ENCODE measurements at regions not wholly inside any gene's neighbourhood (a gene's known extent, or its start where the extent isn't known, plus 50 kb on each side); places are given as distances from the start of the nearest gene placed in this dataset.
"Not testable (repeated sequence)": the region's sequence is repeated elsewhere in the genome, so short reads cannot be mapped to it uniquely, and the experiment has no call there.

DNA sequence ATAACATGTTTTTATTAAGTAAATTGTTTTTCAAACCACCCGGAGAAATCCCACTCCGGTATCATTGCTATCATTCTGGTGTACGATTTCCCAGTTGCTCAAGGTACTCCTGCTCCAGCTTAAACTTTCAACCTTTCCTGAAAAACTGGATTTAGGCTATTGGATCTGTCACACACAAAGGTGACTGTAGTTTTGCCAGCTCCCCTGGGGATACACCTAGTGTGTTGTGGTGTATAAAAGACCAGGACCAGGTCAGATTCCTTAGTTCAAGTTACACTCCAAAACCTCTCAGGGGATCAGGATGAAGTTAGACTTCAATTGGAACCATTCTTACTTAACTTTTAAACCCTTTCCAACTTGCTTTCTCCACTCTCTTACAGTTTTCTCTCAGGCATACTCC is 303.9 kb downstream of the NOVA1 start:
- DNase-seq: no peak

DNA sequence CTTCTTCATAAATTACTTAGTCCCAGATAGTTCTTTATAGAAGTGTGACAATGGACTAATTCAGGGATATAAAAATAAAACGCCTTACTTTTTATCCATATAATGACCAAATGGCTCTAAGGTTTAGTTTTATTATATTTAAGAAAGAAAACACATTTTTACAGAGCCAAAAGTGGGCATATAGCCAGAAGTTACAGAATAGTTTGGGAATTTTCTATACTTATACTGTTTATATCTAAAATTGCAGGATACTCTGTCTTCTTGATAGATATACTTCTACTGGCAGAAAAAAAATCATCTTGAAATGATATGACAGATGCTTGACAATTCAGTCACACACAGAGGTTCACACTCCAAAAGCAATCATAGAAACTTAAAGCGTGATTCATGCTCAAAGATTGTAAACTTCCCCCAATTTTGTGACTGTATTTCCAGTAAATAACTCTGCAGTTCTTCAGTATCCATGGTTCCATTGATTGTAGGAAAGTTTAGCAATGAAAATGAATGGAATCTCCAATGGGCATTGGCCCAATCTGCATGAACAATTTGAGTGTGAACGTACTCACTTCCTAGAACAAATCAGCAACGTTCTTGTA is 307.8 kb downstream of the NOVA1 start:
- peak; percentile 88 for DNase-seq

DNA sequence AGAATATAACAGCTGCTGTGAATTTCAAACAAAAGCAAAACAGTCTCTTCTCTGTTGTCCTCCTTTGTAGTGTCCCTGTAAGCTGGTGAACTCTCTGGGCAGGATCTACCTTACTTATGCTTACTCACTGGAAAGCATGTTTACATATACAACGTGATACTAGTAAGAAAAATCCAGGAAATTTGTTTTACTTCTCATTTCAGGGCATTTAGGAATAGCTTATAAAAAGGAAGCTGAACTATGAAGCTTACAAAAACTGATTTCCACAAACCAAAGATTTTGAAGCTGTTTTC is 311.0 kb downstream of the NOVA1 start:
- DNase-seq: no peak

DNA sequence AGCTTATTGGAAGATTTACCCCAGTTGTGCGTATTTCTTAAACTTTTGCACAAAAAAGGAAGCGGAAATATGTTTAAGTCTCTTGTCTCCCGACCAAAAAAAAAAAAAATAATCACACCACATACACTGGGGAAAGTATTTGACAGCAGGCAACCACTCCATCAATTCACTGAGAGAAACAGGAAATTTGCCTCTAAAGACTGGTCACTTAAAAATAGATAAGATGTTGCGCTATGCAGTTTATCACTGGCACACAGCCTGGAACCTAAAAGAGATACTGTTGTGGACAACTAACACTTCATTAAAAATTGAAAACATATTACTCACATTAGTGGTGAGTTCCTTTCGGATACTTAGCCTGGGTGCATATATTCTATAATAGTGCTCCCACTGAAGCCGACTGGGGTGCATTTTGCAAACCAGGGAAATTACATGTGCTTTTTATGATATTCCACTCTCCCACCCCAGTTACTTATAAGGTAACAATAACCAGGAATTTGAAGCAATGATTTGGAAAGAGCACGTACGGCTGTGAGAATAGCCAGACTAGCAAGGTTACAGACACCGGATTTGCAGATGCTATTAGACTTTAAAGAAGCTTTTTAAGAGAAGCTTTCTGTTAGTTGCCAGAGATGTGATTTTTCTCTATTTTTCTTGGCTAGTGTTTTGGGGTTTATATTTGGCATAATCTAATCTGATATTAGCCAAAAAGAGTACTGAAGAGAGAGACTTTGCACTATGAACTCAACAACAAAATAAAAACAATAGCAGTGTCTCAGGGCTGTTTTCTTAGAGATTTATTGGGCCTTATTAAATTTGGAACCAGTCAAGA is 311.5 kb downstream of the NOVA1 start:
- peak; percentile 64 for DNase-seq

DNA sequence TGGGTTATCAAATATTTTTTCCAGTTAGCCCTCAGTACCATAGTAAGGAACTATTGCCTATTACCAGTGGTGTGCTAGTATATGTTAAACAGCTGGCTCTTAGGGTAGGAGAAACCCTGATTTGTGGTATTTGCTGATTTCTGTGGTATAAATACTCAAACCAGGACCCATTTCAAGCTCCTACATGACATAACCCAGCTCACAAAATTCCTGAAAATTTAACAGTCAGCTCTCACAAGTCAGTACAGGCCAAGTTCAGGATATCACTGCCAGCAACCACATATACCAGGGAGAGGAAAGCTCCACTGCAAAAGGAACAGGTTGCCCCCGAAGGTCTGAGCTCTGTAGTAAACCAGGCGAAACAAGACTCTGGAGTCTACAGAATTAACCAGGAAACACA is 315.3 kb downstream of the NOVA1 start:
- no peak for DNase-seq

DNA sequence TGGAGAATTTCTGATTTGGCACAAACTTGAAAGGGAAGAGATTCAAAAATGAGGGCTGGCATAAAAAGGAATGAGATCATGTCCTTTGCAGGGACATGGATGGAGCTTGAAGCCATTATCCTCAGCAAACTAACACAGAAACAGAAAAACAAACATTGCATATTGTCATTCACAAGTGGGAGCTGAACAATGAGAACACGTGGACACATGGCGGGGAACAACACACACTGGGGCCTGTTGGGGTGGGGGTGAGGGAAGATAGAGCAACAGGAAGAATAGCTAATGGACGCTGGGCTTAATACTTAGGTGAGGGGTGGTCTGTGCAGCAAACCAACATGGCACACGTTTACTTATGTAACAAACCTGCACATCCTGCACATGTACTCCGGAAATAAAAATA is 315.8 kb downstream of the NOVA1 start:
- DNase-seq: not testable (repeated sequence)

DNA sequence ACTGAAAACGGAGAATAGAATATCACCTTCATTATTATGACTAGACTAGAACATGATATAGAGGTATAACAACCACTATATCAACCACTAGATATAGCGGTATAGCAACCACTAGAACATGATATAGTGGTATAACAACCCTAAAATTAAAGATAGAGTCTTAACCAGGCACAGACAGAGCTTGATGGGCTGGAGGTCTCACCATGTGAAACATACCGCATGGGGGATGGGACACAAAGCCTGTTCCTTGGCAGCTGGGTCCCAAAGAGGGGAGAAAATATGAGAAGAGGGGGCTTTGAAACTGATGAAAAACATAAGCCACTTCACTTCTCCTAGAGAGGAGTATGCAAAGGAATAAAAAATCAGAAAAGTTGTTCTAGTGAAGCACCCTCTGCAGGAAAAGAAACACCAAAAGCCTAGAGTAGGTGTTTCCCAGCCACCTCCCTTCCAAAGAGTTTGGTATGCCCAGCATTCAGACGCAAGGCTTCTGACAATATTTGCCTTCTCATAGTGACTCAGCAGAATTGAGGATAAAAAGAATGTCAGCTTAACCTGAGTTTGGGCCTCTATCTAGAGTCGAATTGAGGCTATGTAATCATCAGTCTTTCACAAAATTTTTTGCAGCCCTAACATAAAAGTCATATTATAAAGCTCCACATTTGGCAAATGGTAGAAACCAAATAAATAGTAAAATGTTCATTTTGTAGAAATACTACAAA is 316.4 kb downstream of the NOVA1 start:
- DNase-seq: peak; percentile 85

DNA sequence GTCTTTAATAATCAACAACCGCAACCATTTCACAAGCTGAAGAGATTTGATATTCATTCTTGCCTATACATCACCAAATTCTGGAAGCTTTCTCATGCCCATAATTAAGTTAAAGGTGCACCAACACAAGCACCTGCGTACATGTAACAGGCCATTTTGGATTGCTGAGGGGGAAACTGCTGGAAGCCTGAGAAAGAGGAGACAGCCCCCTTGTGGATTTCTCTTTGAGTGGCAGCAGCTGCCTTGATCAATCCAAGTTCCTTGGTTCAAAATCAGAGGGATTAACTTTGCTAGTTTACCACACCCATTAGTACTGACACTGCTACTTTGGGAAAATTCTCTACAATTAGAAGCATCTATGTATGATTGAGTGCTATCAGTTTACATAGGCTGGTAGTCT is 321.1 kb downstream of the NOVA1 start:
- no peak for DNase-seq

DNA sequence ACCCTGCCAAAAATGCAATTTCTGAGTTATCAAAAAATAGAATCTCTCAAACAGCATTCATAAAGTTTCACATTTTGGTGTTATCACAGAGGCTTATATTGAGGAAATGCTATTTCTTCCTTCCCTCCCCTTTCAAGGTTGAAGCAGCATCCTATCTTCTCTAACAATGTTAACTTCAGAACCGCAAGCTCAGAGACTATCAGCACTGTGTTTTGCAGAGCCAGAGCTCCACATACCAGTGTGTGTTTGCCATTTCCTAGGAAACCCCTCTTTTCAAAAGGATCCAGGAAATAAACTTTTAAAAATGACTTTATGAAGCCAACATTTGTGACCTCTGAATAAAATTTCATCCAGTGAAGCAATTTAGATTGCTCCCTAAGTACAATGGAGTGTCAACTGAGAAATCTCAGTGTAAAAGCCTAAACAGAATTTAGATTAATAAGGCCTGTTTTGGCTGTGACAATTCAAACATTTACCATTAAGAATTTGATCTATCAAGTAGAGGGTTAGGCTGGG is 332.6 kb downstream of the NOVA1 start:
- DNase-seq: no peak

DNA sequence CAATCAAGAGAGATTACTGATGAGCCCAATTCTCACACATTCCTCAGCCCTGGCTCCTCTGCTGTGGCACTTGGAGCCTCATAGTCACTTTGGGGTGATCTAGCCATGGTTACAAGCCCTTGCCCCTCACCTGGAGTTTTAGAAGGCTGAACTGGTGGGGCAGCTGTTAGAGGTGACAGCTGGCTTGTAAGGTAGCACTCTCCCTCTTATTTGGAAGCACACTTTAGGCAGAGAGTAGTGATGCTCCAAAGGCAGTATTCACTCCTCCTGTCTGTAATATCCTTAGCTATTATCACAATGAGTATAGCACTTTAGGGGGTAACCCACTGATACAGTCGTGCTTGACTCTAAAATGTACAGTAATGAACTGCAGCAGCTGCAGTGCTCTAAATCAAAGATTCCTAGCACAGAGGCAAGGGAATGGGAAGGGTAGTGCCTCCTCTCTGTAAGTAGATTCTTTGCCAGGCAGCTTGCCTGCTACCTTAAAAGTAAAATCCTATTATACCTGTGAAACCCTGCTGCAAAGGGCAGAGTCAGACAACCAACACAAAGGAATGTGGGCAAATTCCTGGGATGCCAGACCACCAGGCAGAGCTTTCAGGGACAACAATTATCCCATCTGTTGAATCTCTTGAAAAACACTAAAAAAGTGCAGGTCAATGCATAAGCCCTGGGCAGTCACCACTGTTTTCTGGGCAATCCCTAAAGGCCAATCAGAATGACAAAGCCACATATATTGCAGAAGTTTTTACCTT is 336.3 kb downstream of the NOVA1 start:
- no peak for DNase-seq

DNA sequence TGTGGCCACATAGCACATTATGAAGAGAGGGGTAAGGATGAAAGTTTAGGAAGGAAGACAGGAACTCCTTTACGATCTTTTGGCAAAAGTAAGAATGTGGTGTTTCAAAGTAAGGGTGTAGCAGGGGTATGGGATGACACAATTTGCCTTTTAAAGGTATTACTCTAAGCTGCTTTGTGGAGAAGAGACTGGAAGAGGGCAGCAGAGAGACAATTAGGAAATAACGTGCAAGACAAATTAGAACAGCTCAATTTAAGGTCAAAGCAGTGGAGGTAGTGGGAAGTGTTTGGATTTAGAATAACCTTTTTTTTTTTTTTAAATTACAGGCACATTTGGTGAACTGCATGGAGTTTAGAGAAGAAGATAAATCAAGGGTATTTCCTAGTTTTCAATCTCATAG is 342.6 kb downstream of the NOVA1 start:
- peak; percentile 16 for DNase-seq

DNA sequence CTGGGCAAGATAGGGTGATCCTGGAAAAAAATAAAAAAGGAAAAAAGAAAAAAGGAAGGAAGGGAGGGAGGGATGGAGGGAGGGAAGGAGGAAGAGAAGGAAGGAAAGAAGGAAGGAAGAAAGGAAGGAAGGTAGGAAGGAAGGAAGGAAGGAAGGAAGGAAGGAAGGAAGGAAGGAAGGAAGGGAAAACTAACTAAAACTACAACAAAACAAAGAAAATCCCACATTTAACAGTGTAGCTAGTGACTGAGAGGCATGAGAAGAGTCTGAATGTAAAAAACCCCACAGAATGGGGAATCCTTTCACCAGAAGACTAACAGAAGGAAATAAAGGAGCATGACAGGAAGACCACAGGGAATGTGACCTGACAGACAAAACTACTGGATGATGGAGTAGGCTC is 345.7 kb downstream of the NOVA1 start:
- DNase-seq: no peak

DNA sequence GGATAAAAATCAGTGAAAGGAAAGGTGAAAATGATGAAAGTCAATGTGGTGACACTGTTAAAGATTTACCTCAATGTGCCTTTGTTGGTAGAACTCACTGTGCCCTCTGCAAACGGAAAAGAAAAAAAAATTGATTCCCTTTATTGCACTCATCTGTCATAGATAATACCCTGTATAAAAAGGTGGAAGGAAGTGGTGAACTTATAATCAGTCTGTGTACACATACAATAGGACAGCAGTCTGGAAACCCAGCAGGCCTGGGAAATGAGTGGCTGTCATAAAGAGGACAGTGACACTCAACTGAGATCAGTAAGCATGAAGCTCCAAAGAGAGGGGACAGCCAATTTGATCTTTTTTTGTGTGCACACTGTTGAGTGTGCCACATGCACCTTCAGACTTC is 364.7 kb downstream of the NOVA1 start:
- DNase-seq: no peak

DNA sequence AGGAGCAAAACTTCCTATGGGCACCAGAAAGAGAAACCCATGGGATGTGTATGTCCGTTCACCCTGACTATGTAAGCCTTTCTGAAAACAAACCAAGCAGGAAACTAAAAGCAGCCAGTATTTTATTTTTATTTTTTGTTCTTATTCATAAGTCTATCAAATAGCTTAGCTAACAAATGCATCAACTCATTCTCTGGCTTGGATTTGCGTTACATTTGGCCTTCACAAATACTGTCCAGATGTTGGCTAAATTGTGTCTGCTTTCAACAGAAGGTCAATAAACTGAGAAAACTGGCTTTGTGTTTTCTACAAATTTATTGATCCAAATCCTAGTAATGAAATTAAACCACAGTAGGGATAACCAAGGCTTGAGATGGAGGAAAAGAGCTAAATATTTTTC is 379.0 kb downstream of the NOVA1 start:
- DNase-seq: no peak

DNA sequence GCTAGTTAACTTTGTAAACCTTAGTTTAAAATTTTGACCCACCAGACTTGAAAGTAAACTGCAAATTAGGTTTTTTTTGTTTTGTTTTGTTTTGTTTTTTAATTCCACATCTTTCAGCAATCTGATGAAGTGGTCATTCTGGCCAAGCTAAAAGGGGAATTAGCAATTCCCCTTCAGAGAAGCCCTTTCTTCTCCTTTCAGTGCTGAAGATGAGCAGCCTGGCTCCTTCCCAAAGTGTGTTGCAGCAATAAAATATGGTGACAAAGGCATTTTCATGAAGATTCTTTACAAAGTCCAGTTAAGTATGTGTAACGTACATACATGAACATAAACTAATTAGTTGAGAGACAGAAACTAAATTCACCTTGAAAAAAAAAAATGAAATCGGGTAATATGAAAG is 380.1 kb downstream of the NOVA1 start:
- DNase-seq: no peak

DNA sequence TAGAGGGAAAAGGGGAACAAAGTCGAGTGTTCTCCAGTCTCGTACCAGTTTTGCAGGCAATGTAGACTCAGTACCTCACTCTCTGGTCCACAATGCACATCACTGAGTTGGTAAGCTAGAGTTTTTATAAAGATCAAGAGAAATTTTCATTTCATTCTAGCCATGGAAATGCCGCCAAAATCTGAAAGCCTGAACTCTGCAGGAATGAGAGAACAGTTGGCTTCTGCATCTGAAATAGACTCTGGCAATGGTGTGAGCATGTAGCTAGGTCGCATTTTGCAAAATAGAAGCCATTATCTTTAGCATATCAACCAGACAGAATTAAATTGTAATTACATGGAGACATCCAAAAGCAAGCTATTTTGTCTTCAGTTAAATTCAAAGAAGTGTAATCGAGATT is 381.0 kb downstream of the NOVA1 start:
- no peak for DNase-seq

DNA sequence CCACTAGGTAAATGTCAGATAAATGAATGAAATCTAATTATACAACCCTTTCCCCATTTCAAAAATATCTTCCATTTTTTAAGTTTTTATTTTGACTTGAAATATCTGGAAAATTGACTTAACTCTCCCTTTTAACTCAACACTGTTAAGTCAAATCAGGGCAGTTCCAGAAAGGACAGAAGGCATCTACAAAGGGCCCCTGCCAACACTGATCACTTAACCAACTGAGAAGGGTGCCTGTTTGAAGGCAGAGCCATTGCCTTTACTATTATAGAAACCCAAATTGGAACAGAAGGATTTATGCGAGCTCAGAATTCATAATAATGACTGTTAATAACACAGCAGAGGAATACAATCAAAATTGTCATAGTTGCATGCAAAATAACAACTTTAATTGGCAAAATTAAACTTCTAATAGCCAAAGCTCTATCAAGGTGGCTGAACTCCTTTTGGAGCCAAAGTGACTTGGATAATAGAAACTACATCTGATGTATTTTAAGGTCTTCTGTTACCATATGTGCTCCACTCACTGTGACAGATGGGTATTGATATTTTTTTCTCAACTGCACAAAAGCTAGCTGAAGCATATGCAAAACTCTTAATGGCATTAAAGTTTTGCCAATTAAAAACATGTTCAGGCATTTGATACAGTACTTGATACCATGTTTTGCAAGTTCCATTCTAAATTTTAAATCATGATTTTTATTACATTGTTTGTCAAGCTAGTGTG is 383.8 kb downstream of the NOVA1 start:
- no peak for DNase-seq

DNA sequence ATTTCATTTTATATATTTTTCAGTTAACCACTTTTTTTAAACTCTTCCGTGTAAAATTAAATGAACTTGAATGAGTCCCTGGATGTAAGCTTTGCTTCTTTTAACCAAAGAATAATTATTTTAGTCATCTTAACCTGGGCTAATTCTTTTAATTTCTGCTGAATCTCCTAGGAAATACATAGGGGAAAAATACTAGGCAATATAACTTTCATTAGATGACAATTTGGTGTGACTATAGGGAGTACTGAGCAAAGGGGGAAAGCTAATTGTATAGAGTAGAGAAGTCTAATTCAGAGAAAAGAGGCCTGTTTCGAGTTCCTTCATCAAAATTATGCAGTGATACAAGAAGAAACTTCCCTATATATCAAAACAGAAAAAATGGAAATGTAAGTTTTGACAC is 388.1 kb downstream of the NOVA1 start:
- no peak for DNase-seq

DNA sequence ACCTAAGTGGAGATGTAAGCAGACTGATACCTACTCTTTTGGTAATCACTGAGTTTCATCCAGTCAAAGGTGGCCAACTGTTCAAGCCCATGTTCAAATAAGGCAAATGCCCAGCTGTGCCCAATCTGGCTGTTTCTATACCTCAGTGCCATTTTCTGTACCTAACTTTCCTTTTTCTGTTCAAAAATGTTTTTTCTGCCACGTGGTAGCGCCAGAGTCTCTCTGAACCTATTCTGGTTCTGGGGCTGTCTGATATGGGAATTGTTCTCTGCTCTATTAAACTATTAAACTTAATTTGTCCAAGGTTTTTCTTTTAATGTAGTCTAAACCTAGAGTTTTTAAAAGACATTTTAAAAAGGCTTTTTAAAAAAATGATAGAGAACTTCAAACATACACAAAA is 391.2 kb downstream of the NOVA1 start:
- DNase-seq: no peak

DNA sequence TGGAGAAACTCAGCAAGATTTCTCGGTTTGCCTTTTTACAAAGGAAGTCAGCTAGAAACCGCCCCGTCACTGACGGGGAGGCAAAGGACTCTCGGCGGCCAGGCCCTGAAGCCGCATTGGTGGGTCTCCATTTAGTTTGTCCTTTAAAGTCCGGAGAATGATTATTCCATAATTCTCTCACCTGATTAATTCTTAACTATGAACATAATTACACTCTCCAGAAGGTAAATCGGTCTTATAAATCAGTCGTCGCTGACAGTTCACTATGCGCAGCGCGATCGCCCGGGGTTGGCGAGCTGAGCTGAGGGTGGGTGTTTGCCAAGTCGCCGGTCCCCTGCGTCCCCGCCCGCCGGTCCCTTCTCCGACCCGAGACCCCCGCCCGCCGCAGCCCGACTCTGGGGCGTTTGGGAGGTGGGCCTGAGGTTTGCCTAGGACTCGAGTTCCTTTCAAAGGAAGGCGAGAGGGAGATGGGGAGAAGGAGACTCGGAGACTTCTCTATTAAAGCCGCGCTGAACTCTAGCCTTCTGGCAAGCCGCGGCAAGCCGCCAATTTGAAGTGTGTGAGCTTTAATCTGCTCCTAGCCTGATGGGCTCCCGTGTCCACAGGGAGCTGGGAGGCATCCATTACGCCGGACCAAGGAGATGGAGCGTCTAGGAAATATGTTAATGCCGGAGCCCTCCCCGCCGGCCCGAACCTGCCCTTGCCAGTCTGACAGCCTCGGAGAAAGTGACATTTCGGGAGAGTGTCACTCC is 392.9 kb downstream of the NOVA1 start:
- DNase-seq: peak; percentile 6

DNA sequence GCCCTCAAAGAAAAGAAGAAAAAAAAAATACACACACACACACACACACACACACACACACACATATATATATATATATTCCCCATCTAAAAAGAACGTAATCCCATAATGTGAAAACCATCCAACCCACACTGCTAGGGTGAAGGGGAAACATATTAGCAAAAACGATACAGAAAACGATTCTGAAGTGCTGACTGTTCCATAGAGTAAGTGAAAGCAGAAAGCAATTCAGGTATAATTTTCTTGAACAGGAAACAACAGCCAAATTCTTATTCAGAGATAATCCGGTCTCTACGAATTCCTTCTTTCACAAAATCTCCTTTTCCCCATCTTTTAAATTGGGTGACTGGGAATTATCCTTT is 393.5 kb downstream of the NOVA1 start:
- DNase-seq: no peak

DNA sequence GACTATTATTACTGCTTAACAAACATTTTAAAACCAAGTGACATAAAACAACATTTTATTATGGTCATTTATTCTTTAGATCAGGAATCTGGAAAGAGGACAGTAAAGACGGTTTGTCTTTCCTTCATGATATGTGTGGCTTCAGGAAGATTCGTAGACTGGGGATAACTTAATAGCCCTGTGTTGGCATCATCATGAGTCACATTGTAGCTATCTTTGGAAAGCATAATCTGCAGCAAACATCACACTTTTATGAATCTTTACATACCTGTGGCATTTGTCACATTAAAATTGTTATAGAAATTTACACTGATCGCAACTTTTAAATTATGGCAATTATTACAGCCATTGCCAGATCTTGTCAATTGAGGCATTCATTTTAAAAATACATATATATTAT is 397.1 kb downstream of the NOVA1 start:
- DNase-seq: peak; percentile 77

Data from fibroblast of skin of right biceps (primary cell).